ENCODE measurements at regions not wholly inside any gene's neighbourhood (a gene's known extent, or its start where the extent isn't known, plus 50 kb on each side); places are given as distances from the start of the nearest gene placed in this dataset.

DNA sequence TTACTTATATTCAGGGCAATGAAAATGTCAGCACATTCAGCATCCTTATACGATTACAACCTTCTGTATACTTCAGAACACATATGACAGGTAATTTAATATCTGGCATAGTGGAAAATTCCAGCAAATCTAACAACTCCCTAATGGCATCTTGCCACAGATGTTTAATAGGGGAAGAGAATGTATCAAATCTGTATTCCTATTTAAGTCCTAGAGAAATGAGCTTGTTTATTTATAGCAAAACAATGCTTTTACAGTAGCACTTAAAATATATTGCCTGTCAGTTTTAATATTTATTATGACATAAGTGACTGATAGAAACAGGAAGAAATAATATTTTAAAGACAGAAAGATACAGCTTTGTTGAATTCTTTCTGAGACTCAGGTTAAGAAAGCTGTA lies 1101.8 kb upstream of the B3GALT2 start:
- TF ChIP-seq POLR2AphosphoS5 (IDR thresholded peaks at IDR 0.05; ENCODE audit: low read depth) (no peak), SPI1 (IDR thresholded peaks at IDR 0.05; ENCODE audit: borderline replicate concordance, low read depth) (no peak), REST (IDR thresholded peaks at IDR 0.05; ENCODE audit: insufficient replicate concordance, low read depth) (no peak), GABPA (IDR thresholded peaks at IDR 0.05; ENCODE audit: low read depth) (no peak)
- TF ChIP-seq, protein P1, sequence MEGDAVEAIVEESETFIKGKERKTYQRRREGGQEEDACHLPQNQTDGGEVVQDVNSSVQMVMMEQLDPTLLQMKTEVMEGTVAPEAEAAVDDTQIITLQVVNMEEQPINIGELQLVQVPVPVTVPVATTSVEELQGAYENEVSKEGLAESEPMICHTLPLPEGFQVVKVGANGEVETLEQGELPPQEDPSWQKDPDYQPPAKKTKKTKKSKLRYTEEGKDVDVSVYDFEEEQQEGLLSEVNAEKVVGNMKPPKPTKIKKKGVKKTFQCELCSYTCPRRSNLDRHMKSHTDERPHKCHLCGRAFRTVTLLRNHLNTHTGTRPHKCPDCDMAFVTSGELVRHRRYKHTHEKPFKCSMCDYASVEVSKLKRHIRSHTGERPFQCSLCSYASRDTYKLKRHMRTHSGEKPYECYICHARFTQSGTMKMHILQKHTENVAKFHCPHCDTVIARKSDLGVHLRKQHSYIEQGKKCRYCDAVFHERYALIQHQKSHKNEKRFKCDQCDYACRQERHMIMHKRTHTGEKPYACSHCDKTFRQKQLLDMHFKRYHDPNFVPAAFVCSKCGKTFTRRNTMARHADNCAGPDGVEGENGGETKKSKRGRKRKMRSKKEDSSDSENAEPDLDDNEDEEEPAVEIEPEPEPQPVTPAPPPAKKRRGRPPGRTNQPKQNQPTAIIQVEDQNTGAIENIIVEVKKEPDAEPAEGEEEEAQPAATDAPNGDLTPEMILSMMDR (IDR thresholded peaks at IDR 0.05; ENCODE audit: insufficient read depth, low read length): no peak

Measured in HL-60 (cell line).